DMS153 (cell line): ENCODE measurements at regions not wholly inside any gene's neighbourhood (a gene's known extent, or its start where the extent isn't known, plus 50 kb on each side); places are given as distances from the start of the nearest gene placed in this dataset.

Experiments used
- DNase-seq: peaks from one replicate; lab custom pipeline; 2025; lab: John Stamatoyannopoulos, UW

GRCh38 chr3:6182476-6182875 lies 678.4 kb upstream of the GRM7 start:
- no peak for DNase-seq

GRCh38 chr3:6182909-6183308 lies 678.0 kb upstream of the GRM7 start:
- DNase-seq = no peak

- DNase-seq = no peak
Observed at GRCh38 chr3:6189384-6189783, 671.5 kb upstream of the GRM7 start.

GRCh38 chr3:6204891-6205290 lies 656.0 kb upstream of the GRM7 start:
- no peak for DNase-seq

- no peak for DNase-seq
Observed at GRCh38 chr3:6216135-6217026, 644.5 kb upstream of the GRM7 start.

GRCh38 chr3:6220447-6220846 lies 640.5 kb upstream of the GRM7 start:
- no peak for DNase-seq

GRCh38 chr3:6222069-6222468 lies 638.8 kb upstream of the GRM7 start:
- DNase-seq = no peak

GRCh38 chr3:6223572-6223971 lies 637.3 kb upstream of the GRM7 start:
- DNase-seq = no peak

GRCh38 chr3:6228958-6229683 lies 631.8 kb upstream of the GRM7 start:
- DNase-seq = no peak

- DNase-seq = no peak
Observed at GRCh38 chr3:6229778-6230410, 631.0 kb upstream of the GRM7 start.

GRCh38 chr3:6242104-6242503 lies 618.8 kb upstream of the GRM7 start:
- DNase-seq = no peak

GRCh38 chr3:6248528-6248927 lies 612.4 kb upstream of the GRM7 start:
- no peak for DNase-seq

- DNase-seq = no peak
Observed at GRCh38 chr3:6249679-6250078, 611.2 kb upstream of the GRM7 start.

- no peak for DNase-seq
Observed at GRCh38 chr3:6250167-6250566, 610.7 kb upstream of the GRM7 start.

GRCh38 chr3:6251612-6252400 lies 609.1 kb upstream of the GRM7 start:
- DNase-seq = no peak

- no peak for DNase-seq
Observed at GRCh38 chr3:6254490-6254889, 606.4 kb upstream of the GRM7 start.

GRCh38 chr3:6255229-6255628 lies 605.7 kb upstream of the GRM7 start:
- no peak for DNase-seq

- no peak for DNase-seq
Observed at GRCh38 chr3:6260551-6261191, 600.2 kb upstream of the GRM7 start.

- DNase-seq = peak; percentile 24
Observed at GRCh38 chr3:6262010-6262409, 598.9 kb upstream of the GRM7 start.

GRCh38 chr3:6264036-6264435 lies 596.9 kb upstream of the GRM7 start:
- DNase-seq = no peak

GRCh38 chr3:6264906-6265305 lies 596.0 kb upstream of the GRM7 start:
- DNase-seq = no peak

- no peak for DNase-seq
Observed at GRCh38 chr3:6266135-6266534, 594.8 kb upstream of the GRM7 start.
